ENCODE measurements at regions not wholly inside any gene's neighbourhood (a gene's known extent, or its start where the extent isn't known, plus 50 kb on each side); places are given as distances from the start of the nearest gene placed in this dataset.

GRCh38 chr1:201724766-201725118 is 104.2 kb upstream of the IPO9 start:
- H3K27ac ChIP-seq (ENCODE audit: low read depth) = no peak overlapping the region
- H3K36me3 ChIP-seq (ENCODE audit: insufficient read depth) = no peaks in the 10 kb centered on the region
- ATAC-seq (peak; percentile 22; the same call in 2 of the 3 replicates), DNase-seq (ENCODE audit: low spot score) (no peak)
- H3K9me2 ChIP-seq (ENCODE audit: insufficient read depth) = no peaks in the 10 kb centered on the region
- no peaks in the 10 kb centered on the region for H3F3A ChIP-seq (replicated peaks; ENCODE audit: low read depth)
- Mint-ChIP-seq H3K4me1 (peaks cover 34% of the 10 kb centered on the region), H3K27me3 (ENCODE audit: insufficient read depth, low read depth, poor library complexity) (no peaks in the 10 kb centered on the region), H3K27ac (peak overlapping the region; percentile 81), H3K36me3 (ENCODE audit: low read depth) (no peaks in the 10 kb centered on the region), H3K9me3 (no peaks in the 10 kb centered on the region), H3K4me3 (no peak overlapping the region)
- no peak overlapping the region for H2AFZ ChIP-seq
- peaks cover 8% of the 10 kb centered on the region; the same call in 1 of the 2 replicates for H4K20me1 ChIP-seq (replicated peaks; ENCODE audit: insufficient read depth)
- 0 out of 2 replicates have a peak, but pooled peaks cover 3% of the 10 kb centered on the region for H3K4me1 ChIP-seq (ENCODE audit: insufficient read depth)
- H3K4me2 ChIP-seq = no peak overlapping the region
- H3K79me2 ChIP-seq (replicated peaks; ENCODE audit: insufficient read depth) = 0 out of 2 replicates have a peak, but pooled peaks cover 8% of the 10 kb centered on the region
- no peaks in the 10 kb centered on the region for H3K27me3 ChIP-seq (ENCODE audit: insufficient read depth)
- TF ChIP-seq CREB1 (CRISPR knock-in tag; IDR thresholded peaks at IDR 0.05; ENCODE audit: low read depth) = no peak
- no peak for TF ChIP-seq EZH2 (IDR thresholded peaks at IDR 0.05; ENCODE audit: low read depth, unreplicated experiment)
- TF ChIP-seq ZNF331 (CRISPR knock-in tag; IDR thresholded peaks at IDR 0.05; ENCODE audit: low read depth) = no peak
- no peak for TF ChIP-seq NANOG (IDR thresholded peaks at IDR 0.05; ENCODE audit: borderline replicate concordance)
- TF ChIP-seq ZNF114 (CRISPR knock-in tag; IDR thresholded peaks at IDR 0.05) = no peak
- no peak for TF ChIP-seq STAT1 (IDR thresholded peaks at IDR 0.05; ENCODE audit: unreplicated experiment)
- TF ChIP-seq POLR2AphosphoS5 (IDR thresholded peaks at IDR 0.05; ENCODE audit: low read depth) = no peak
- TF ChIP-seq, protein P1, sequence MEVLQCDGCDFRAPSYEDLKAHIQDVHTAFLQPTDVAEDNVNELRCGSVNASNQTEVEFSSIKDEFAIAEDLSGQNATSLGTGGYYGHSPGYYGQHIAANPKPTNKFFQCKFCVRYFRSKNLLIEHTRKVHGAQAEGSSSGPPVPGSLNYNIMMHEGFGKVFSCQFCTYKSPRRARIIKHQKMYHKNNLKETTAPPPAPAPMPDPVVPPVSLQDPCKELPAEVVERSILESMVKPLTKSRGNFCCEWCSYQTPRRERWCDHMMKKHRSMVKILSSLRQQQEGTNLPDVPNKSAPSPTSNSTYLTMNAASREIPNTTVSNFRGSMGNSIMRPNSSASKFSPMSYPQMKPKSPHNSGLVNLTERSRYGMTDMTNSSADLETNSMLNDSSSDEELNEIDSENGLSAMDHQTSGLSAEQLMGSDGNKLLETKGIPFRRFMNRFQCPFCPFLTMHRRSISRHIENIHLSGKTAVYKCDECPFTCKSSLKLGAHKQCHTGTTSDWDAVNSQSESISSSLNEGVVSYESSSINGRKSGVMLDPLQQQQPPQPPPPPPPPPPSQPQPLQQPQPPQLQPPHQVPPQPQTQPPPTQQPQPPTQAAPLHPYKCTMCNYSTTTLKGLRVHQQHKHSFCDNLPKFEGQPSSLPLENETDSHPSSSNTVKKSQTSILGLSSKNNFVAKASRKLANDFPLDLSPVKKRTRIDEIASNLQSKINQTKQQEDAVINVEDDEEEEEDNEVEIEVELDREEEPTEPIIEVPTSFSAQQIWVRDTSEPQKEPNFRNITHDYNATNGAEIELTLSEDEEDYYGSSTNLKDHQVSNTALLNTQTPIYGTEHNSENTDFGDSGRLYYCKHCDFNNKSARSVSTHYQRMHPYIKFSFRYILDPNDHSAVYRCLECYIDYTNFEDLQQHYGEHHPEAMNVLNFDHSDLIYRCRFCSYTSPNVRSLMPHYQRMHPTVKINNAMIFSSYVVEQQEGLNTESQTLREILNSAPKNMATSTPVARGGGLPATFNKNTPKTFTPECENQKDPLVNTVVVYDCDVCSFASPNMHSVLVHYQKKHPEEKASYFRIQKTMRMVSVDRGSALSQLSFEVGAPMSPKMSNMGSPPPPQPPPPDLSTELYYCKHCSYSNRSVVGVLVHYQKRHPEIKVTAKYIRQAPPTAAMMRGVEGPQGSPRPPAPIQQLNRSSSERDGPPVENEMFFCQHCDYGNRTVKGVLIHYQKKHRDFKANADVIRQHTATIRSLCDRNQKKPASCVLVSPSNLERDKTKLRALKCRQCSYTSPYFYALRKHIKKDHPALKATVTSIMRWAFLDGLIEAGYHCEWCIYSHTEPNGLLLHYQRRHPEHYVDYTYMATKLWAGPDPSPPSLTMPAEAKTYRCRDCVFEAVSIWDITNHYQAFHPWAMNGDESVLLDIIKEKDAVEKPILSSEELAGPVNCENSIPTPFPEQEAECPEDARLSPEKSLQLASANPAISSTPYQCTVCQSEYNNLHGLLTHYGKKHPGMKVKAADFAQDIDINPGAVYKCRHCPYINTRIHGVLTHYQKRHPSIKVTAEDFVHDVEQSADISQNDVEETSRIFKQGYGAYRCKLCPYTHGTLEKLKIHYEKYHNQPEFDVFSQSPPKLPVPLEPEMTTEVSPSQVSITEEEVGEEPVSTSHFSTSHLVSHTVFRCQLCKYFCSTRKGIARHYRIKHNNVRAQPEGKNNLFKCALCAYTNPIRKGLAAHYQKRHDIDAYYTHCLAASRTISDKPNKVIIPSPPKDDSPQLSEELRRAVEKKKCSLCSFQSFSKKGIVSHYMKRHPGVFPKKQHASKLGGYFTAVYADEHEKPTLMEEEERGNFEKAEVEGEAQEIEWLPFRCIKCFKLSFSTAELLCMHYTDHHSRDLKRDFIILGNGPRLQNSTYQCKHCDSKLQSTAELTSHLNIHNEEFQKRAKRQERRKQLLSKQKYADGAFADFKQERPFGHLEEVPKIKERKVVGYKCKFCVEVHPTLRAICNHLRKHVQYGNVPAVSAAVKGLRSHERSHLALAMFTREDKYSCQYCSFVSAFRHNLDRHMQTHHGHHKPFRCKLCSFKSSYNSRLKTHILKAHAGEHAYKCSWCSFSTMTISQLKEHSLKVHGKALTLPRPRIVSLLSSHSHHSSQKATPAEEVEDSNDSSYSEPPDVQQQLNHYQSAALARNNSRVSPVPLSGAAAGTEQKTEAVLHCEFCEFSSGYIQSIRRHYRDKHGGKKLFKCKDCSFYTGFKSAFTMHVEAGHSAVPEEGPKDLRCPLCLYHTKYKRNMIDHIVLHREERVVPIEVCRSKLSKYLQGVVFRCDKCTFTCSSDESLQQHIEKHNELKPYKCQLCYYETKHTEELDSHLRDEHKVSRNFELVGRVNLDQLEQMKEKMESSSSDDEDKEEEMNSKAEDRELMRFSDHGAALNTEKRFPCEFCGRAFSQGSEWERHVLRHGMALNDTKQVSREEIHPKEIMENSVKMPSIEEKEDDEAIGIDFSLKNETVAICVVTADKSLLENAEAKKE (CRISPR knock-in tag; IDR thresholded peaks at IDR 0.05) = no peak
- TF ChIP-seq, protein P2, sequence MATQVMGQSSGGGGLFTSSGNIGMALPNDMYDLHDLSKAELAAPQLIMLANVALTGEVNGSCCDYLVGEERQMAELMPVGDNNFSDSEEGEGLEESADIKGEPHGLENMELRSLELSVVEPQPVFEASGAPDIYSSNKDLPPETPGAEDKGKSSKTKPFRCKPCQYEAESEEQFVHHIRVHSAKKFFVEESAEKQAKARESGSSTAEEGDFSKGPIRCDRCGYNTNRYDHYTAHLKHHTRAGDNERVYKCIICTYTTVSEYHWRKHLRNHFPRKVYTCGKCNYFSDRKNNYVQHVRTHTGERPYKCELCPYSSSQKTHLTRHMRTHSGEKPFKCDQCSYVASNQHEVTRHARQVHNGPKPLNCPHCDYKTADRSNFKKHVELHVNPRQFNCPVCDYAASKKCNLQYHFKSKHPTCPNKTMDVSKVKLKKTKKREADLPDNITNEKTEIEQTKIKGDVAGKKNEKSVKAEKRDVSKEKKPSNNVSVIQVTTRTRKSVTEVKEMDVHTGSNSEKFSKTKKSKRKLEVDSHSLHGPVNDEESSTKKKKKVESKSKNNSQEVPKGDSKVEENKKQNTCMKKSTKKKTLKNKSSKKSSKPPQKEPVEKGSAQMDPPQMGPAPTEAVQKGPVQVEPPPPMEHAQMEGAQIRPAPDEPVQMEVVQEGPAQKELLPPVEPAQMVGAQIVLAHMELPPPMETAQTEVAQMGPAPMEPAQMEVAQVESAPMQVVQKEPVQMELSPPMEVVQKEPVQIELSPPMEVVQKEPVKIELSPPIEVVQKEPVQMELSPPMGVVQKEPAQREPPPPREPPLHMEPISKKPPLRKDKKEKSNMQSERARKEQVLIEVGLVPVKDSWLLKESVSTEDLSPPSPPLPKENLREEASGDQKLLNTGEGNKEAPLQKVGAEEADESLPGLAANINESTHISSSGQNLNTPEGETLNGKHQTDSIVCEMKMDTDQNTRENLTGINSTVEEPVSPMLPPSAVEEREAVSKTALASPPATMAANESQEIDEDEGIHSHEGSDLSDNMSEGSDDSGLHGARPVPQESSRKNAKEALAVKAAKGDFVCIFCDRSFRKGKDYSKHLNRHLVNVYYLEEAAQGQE (IDR thresholded peaks at IDR 0.05; ENCODE audit: unreplicated experiment) = no peak
- no peak for TF ChIP-seq EZH2phosphoT487 (IDR thresholded peaks at IDR 0.05; ENCODE audit: unreplicated experiment)
- no peak for TF ChIP-seq JUNB (IDR thresholded peaks at IDR 0.05; ENCODE audit: unreplicated experiment)
- no peak for TF ChIP-seq CTCF (conservative IDR thresholded peaks at IDR 0.05; ENCODE audit: low read depth in 2 of 2)
- H3K4me3 ChIP-seq = no peak overlapping the region
